Type B pancreatic cell (in vitro differentiated cells): ENCODE measurements at regions not wholly inside any gene's neighbourhood (a gene's known extent, or its start where the extent isn't known, plus 50 kb on each side); places are given as distances from the start of the nearest gene placed in this dataset.

ENCODE experiments used
- DNase-seq: peaks from one replicate; pipeline ENCODE4 v3.0.0; 2021; ENCODE audit warnings: mixed read lengths; ENCODE audit not compliant: unreplicated experiment; ENCODE audit errors: extremely low spot score
- H3K27ac Mint-ChIP-seq: 2 replicates; pipeline ENCODE4 v1.8.0; 2021; ENCODE audit warnings: mild to moderate bottlenecking, mixed read lengths
- H3K27me3 Mint-ChIP-seq: 2 replicates; pipeline ENCODE4 v1.8.0; 2021; ENCODE audit warnings: mixed read lengths
- H3K36me3 Mint-ChIP-seq: 2 replicates; pipeline ENCODE4 v1.8.0; 2021; ENCODE audit warnings: mixed read lengths
- H3K4me1 Mint-ChIP-seq: one replicate; pipeline ENCODE4 v1.8.0; 2021; ENCODE audit warnings: mixed read lengths; ENCODE audit not compliant: unreplicated experiment
- H3K4me3 Mint-ChIP-seq: 2 replicates; pipeline ENCODE4 v1.8.0; 2021; ENCODE audit warnings: mild to moderate bottlenecking, mixed read lengths
- H3K9me3 Mint-ChIP-seq: 2 replicates; pipeline ENCODE4 v1.8.0; 2021; ENCODE audit warnings: mixed read lengths
- TF ChIP-seq, protein P1 (sequence below): fragments of 200-600 bp; sonication (generic); conservative IDR thresholded peaks from 2 replicates; pipeline ENCODE4 v1.5.0; 2021; ENCODE audit warnings: antibody characterized with exemption, mild to moderate bottlenecking

DNA sequence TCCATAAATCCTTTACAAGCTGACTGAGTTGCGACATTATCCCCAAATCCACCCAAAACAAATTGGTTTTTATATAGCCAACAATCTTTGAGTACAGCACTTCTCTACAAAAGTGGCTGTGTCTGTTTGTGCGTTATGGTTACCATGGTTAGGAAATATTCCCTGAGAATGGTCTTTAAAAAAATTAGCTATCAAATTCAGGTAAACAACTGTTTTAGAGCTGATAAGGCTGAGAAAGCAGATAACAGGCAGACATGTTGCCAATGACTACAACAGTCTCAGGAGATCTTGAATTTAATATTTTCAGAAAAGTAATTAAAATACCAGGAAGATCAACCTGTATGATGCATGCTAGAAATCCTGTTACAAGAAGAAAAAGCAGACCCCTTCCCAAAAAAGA lies 248.0 kb downstream of the RASSF9 start:
- Mint-ChIP-seq H3K36me3 (no peaks in the 10 kb centered on the region), H3K4me3 (no peak overlapping the region), H3K27me3 (no peaks in the 10 kb centered on the region), H3K9me3 (no peaks in the 10 kb centered on the region), H3K27ac (no peak overlapping the region), H3K4me1 (no peaks in the 10 kb centered on the region)
- DNase-seq, result no peak
- TF ChIP-seq, protein P1, sequence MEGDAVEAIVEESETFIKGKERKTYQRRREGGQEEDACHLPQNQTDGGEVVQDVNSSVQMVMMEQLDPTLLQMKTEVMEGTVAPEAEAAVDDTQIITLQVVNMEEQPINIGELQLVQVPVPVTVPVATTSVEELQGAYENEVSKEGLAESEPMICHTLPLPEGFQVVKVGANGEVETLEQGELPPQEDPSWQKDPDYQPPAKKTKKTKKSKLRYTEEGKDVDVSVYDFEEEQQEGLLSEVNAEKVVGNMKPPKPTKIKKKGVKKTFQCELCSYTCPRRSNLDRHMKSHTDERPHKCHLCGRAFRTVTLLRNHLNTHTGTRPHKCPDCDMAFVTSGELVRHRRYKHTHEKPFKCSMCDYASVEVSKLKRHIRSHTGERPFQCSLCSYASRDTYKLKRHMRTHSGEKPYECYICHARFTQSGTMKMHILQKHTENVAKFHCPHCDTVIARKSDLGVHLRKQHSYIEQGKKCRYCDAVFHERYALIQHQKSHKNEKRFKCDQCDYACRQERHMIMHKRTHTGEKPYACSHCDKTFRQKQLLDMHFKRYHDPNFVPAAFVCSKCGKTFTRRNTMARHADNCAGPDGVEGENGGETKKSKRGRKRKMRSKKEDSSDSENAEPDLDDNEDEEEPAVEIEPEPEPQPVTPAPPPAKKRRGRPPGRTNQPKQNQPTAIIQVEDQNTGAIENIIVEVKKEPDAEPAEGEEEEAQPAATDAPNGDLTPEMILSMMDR, result no peak

GRCh38 chr12:85600841-85601240 lies 235.4 kb downstream of the RASSF9 start:
- Mint-ChIP-seq H3K4me1 (peaks cover 5% of the 10 kb centered on the region), H3K36me3 (no peaks in the 10 kb centered on the region), H3K27me3 (no peaks in the 10 kb centered on the region), H3K27ac (no peak overlapping the region), H3K9me3 (peaks cover 12% of the 10 kb centered on the region), H3K4me3 (no peak overlapping the region)
- TF ChIP-seq, protein P1, result no peak
- no peak for DNase-seq

- peaks cover 5% of the 10 kb centered on the region for H3K4me1 Mint-ChIP-seq
- DNase-seq, result no peak
- H3K27ac Mint-ChIP-seq, result no peak overlapping the region
- TF ChIP-seq, protein P1, result no peak
- H3K27me3 Mint-ChIP-seq, result no peaks in the 10 kb centered on the region
- H3K36me3 Mint-ChIP-seq, result no peaks in the 10 kb centered on the region
- H3K4me3 Mint-ChIP-seq, result no peak overlapping the region
- peaks cover 8% of the 10 kb centered on the region for H3K9me3 Mint-ChIP-seq
Measured at GRCh38 chr12:85603556-85603955, 232.7 kb downstream of the RASSF9 start.

- Mint-ChIP-seq H3K4me3 (no peak overlapping the region), H3K4me1 (peaks cover 5% of the 10 kb centered on the region), H3K27me3 (no peaks in the 10 kb centered on the region), H3K36me3 (no peaks in the 10 kb centered on the region), H3K27ac (no peak overlapping the region), H3K9me3 (peaks cover 8% of the 10 kb centered on the region)
- no peak for DNase-seq
- TF ChIP-seq, protein P1, result no peak
Measured at GRCh38 chr12:85606455-85606854, 229.8 kb downstream of the RASSF9 start.

GRCh38 chr12:85609778-85610177 lies 226.4 kb downstream of the RASSF9 start:
- Mint-ChIP-seq H3K4me1 (no peaks in the 10 kb centered on the region), H3K36me3 (no peaks in the 10 kb centered on the region), H3K4me3 (no peak overlapping the region), H3K27ac (no peak overlapping the region), H3K27me3 (no peaks in the 10 kb centered on the region), H3K9me3 (peaks cover 8% of the 10 kb centered on the region)
- TF ChIP-seq, protein P1, result no peak
- DNase-seq, result no peak

GRCh38 chr12:85610194-85610593 lies 226.0 kb downstream of the RASSF9 start:
- TF ChIP-seq, protein P1, result no peak
- Mint-ChIP-seq H3K27me3 (no peaks in the 10 kb centered on the region), H3K4me1 (no peaks in the 10 kb centered on the region), H3K4me3 (no peak overlapping the region), H3K36me3 (no peaks in the 10 kb centered on the region), H3K27ac (no peak overlapping the region), H3K9me3 (peaks cover 8% of the 10 kb centered on the region)
- no peak for DNase-seq
